Stimulated activated CD4-positive, alpha-beta T cell treated with anti-CD3 and anti-CD28 coated beads, TNF-alpha, amount 100 ng/mL, for 1 hour (primary cell): ENCODE measurements at regions not wholly inside any gene's neighbourhood (a gene's known extent, or its start where the extent isn't known, plus 50 kb on each side); places are given as distances from the start of the nearest gene placed in this dataset.
"Not testable (repeated sequence)": the region's sequence is repeated elsewhere in the genome, so short reads cannot be mapped to it uniquely, and the experiment has no call there.

ENCODE experiments used
- DNase-seq, 3 donors: peaks; one replicate each; pipeline ENCODE4 v3.0.0-alpha.2; 2020; ENCODE audit warnings: low read depth in 3 of 3, low spot score in 1 of 3

- peak; percentile 11 to 16 (median 13) for DNase-seq
These were observed 160.0 kb downstream of the DEFB131A start for GRCh38 chr4:9604031-9604892.

- not testable (repeated sequence) for DNase-seq
These were observed 160.6 kb downstream of the DEFB131A start for GRCh38 chr4:9604893-9605190.

GRCh38 chr4:9608300-9608699 is 164.1 kb downstream of the DEFB131A start:
- DNase-seq, result no peak

GRCh38 chr4:9610321-9610720 is 166.1 kb downstream of the DEFB131A start:
- DNase-seq, result not testable (repeated sequence)

- no peak for DNase-seq
These were observed 166.9 kb downstream of the DEFB131A start for GRCh38 chr4:9611101-9611500.

GRCh38 chr4:9636411-9636810 is 145.0 kb upstream of the DRD5 start:
- DNase-seq, result not testable (repeated sequence)

GRCh38 chr4:9659678-9660077 is 121.8 kb upstream of the DRD5 start:
- not testable (repeated sequence) for DNase-seq

GRCh38 chr4:9660955-9661354 is 120.5 kb upstream of the DRD5 start:
- DNase-seq, result not testable (repeated sequence)

- not testable (repeated sequence) for DNase-seq
These were observed 110.7 kb upstream of the DRD5 start for GRCh38 chr4:9670725-9671124.

GRCh38 chr4:9677357-9677756 is 104.1 kb upstream of the DRD5 start:
- DNase-seq, result not testable (repeated sequence)

- no peak for DNase-seq
These were observed 101.5 kb upstream of the DRD5 start for GRCh38 chr4:9679704-9680478.

GRCh38 chr4:9683174-9683573 is 98.3 kb upstream of the DRD5 start:
- DNase-seq, result not testable (repeated sequence)

GRCh38 chr4:9685016-9685415 is 96.4 kb upstream of the DRD5 start:
- not testable (repeated sequence) for DNase-seq

GRCh38 chr4:9685692-9686091 is 95.7 kb upstream of the DRD5 start:
- DNase-seq, result no peak

GRCh38 chr4:9690636-9691237 is 90.7 kb upstream of the DRD5 start:
- DNase-seq, result not testable (repeated sequence)

- peak; percentile 69 to 80 (median 75) for DNase-seq
These were observed 90.0 kb upstream of the DRD5 start for GRCh38 chr4:9691238-9692065.

- DNase-seq, result not testable (repeated sequence)
These were observed 88.5 kb upstream of the DRD5 start for GRCh38 chr4:9692791-9693491.

GRCh38 chr4:9694403-9694802 is 87.0 kb upstream of the DRD5 start:
- not testable (repeated sequence) for DNase-seq

- peak in 1 of 3 donors; percentile 5 for DNase-seq
These were observed 85.4 kb upstream of the DRD5 start for GRCh38 chr4:9695994-9696393.

GRCh38 chr4:9696561-9696960 is 84.9 kb upstream of the DRD5 start:
- not testable (repeated sequence) for DNase-seq
